Body of pancreas (tissue), 4 donors: ENCODE measurements at regions not wholly inside any gene's neighbourhood (a gene's known extent, or its start where the extent isn't known, plus 50 kb on each side); places are given as distances from the start of the nearest gene placed in this dataset.

Experiments
- CTCF ChIP-seq, 7 experiments: fragments of 450-650 bp in 4 of 7; fragments of 200-600 bp in 3 of 7; sonication (generic) in 3 of 7; IDR thresholded peaks; one replicate each; pipeline ENCODE4 v1.5.1; 2016 to 2019; ENCODE audit warnings: antibody characterized with exemption in 7 of 7
- POLR2A ChIP-seq, 3 donors: fragments of 450-650 bp; IDR thresholded peaks; one replicate each; pipeline ENCODE4 v1.6.1; 2016; ENCODE audit warnings: antibody characterized with exemption in 3 of 3, mild to moderate bottlenecking in 2 of 3

GRCh38 chr4:26094911-26095310, 180.9 kb downstream of the SMIM20 start:
- no peak for TF ChIP-seq CTCF (IDR thresholded peaks at IDR 0.05)
- TF ChIP-seq POLR2A (IDR thresholded peaks at IDR 0.05): no peak
